ENCODE measurements at regions not wholly inside any gene's neighbourhood (a gene's known extent, or its start where the extent isn't known, plus 50 kb on each side); places are given as distances from the start of the nearest gene placed in this dataset.

- Histone ChIP-seq H3K9ac (ENCODE audit: insufficient read depth in 1 of 2, low read depth in 2 of 2, low read length in 2 of 2) (no peak overlapping the region), H3K4me3 (no peak overlapping the region), H3K27me3 (ENCODE audit: control insufficient read depth in 2 of 2, insufficient read depth in 2 of 2, low read length in 2 of 2) (no peaks in the 10 kb centered on the region), H3K27ac (ENCODE audit: extremely low read depth, low read depth, low read length) (no peak overlapping the region), H3K79me2 (ENCODE audit: control insufficient read depth, insufficient read depth, low read length) (no peaks in the 10 kb centered on the region), H3K9me3 (replicated peaks; ENCODE audit: control insufficient read depth, insufficient read depth, low read depth, low read length) (no peaks in the 10 kb centered on the region), H3K4me2 (ENCODE audit: insufficient read depth, low read length) (no peak overlapping the region), H3K36me3 (ENCODE audit: control insufficient read depth, insufficient read depth, low read length) (no peaks in the 10 kb centered on the region), H3K9me1 (ENCODE audit: control insufficient read depth, insufficient read depth, low read length) (no peaks in the 10 kb centered on the region), H4K20me1 (replicated peaks; ENCODE audit: control insufficient read depth, insufficient read depth, low read length) (no peaks in the 10 kb centered on the region), H2AFZ (ENCODE audit: low read depth, low read length) (no peak overlapping the region), H3K4me1 (replicated peaks in 1 of 2; ENCODE audit: control insufficient read depth in 2 of 2, insufficient read depth in 2 of 2, low read length in 2 of 2) (no peaks in the 10 kb centered on the region)
- intact Hi-C loops (cut with micrococcal nuclease) (no loop called here), in situ Hi-C loops (cut with MboI) (no loop called here)
- FAIRE-seq = no peak
- ChIA-PET POLR2A (interaction anchor here (0.8 kb wide), 1 partner anchor 15 kb away, joined by 3 read pairs; no protein-coding TSS in a partner anchor), CTCF (ENCODE audit: low intra/inter-chr PET ratio) (no interaction called here)
- no peak for DNase-seq (ENCODE audit: extremely low read depth in 1 of 4, low spot score in 3 of 4)
- BruUV-seq (replicated peaks) = no TSS peak
- no peak for ATAC-seq
- WGBS (ENCODE audit: insufficient coverage, low coverage, missing lambda C conversion rate) = 27% methylated on average over 1 of the region's 1 CpG
- no peak for TF ChIP-seq ZBTB11 (CRISPR knock-in tag; IDR thresholded peaks at IDR 0.05)
- TF ChIP-seq CEBPG (CRISPR knock-in tag; IDR thresholded peaks at IDR 0.05) = no peak
- no peak for TF ChIP-seq CEBPG (tag; conservative IDR thresholded peaks at IDR 0.05 in 1 of 2, IDR thresholded peaks at IDR 0.05 in 1 of 2)
- TF ChIP-seq NRF1 (conservative IDR thresholded peaks at IDR 0.05 in 1 of 2, IDR thresholded peaks at IDR 0.05 in 1 of 2) = no peak
- TF ChIP-seq SIN3A (IDR thresholded peaks at IDR 0.05; ENCODE audit: borderline replicate concordance in 2 of 2, control insufficient read depth in 1 of 2, low read depth in 2 of 2, low read length in 2 of 2) = no peak
- TF ChIP-seq CEBPZ (IDR thresholded peaks at IDR 0.05; ENCODE audit: borderline replicate concordance, low read depth, low read length) = no peak
- no peak for TF ChIP-seq GTF2A2 (tag; IDR thresholded peaks at IDR 0.05)
- no peak for TF ChIP-seq DDX20 (tag; IDR thresholded peaks at IDR 0.05; ENCODE audit: low read depth)
- TF ChIP-seq STAG1 (CRISPR knock-in tag; IDR thresholded peaks at IDR 0.05; ENCODE audit: borderline replicate concordance) = no peak
- no peak for TF ChIP-seq TBP (optimal IDR thresholded peaks at IDR 0.05; ENCODE audit: low read depth, low read length)
- no peak for TF ChIP-seq CTCF (IDR thresholded peaks at IDR 0.05 in 2 of 3, conservative IDR thresholded peaks at IDR 0.05 in 1 of 3; ENCODE audit: insufficient read depth in 2 of 3, low read depth in 1 of 3, low read length in 3 of 3)
- TF ChIP-seq NFIX (CRISPR knock-in tag; IDR thresholded peaks at IDR 0.05; ENCODE audit: low read depth) = no peak
- no peak for TF ChIP-seq ZSCAN32 (CRISPR knock-in tag; IDR thresholded peaks at IDR 0.05)
These were observed 324.1 kb upstream of the GJE1 start for GRCh38 chr6:141808662-141809061.

All from K562 (cell line).